Fibroblast of pulmonary artery (primary cell): ENCODE measurements at regions not wholly inside any gene's neighbourhood (a gene's known extent, or its start where the extent isn't known, plus 50 kb on each side); places are given as distances from the start of the nearest gene placed in this dataset.
"Not testable (repeated sequence)": the region's sequence is repeated elsewhere in the genome, so short reads cannot be mapped to it uniquely, and the experiment has no call there.

Experiments
- DNase-seq: peaks from one replicate; pipeline ENCODE4 v3.0.0-alpha.2; 2010; ENCODE audit warnings: low read depth
- H3K4me3 ChIP-seq: replicated peaks from 2 replicates; pipeline ENCODE4 v1.5.1; 2011; ENCODE audit warnings: low read depth, mild to moderate bottlenecking, control low read depth, low read length, moderate library complexity
- TF ChIP-seq, protein P1 (sequence below): IDR thresholded peaks from 2 replicates; pipeline ENCODE4 v1.5.1; 2011; ENCODE audit warnings: mild to moderate bottlenecking, control low read depth, low read length, inconsistent platforms; ENCODE audit errors: missing control alignments

DNA sequence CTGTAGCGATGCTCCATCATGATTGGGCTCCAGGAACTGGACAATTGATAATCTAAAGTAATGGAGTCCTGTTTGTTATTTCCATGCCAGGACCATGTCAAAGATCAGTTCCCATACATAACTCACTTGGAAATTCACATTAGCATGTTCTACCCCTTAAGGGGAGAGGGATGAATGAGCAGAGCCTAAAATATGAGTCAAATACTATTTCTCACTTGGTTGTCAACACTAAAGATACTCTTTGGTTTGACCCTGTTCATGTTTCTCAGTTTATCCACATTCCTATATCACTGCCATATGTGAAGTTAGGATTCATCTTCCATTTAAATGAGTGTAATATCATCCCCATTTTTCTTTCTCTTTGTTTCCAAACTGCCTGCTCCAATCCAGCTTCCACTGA, 321.6 kb upstream of the PAPPA start:
- no peak for DNase-seq
- TF ChIP-seq, protein P1, sequence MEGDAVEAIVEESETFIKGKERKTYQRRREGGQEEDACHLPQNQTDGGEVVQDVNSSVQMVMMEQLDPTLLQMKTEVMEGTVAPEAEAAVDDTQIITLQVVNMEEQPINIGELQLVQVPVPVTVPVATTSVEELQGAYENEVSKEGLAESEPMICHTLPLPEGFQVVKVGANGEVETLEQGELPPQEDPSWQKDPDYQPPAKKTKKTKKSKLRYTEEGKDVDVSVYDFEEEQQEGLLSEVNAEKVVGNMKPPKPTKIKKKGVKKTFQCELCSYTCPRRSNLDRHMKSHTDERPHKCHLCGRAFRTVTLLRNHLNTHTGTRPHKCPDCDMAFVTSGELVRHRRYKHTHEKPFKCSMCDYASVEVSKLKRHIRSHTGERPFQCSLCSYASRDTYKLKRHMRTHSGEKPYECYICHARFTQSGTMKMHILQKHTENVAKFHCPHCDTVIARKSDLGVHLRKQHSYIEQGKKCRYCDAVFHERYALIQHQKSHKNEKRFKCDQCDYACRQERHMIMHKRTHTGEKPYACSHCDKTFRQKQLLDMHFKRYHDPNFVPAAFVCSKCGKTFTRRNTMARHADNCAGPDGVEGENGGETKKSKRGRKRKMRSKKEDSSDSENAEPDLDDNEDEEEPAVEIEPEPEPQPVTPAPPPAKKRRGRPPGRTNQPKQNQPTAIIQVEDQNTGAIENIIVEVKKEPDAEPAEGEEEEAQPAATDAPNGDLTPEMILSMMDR = no peak

GRCh38 chr9:115837618-115838017, 316.0 kb upstream of the PAPPA start:
- TF ChIP-seq, protein P1 = no peak
- no peak overlapping the region for H3K4me3 ChIP-seq
- DNase-seq = no peak

More for the DNA sequence above, 321.6 kb upstream of the PAPPA start:
- no peak overlapping the region for H3K4me3 ChIP-seq

DNA sequence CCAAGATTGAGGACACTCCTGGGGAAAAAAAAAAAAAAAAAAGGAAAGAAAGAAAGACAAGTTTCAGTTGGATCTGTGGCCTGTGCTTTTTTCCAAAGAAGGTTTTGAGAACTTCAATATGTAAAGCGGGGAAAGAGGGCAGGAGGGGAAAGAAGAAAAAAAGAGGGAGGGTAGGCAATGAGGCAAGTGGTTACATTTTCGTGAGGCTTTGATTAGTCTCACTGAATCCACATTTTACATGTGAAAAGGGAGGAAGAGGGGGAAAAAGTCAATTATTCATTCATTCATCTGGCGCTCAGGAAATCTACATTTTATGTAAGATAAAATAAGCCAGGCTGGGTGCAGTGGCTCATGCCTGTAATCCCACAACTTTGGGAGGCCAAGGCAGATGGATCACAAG, 315.2 kb upstream of the PAPPA start:
- TF ChIP-seq, protein P1 = no peak
- H3K4me3 ChIP-seq = no peak overlapping the region
- DNase-seq = no peak

- not testable (repeated sequence) for H3K4me3 ChIP-seq, DNase-seq
Measured at GRCh38 chr9:115844433-115844832, 309.2 kb upstream of the PAPPA start.

GRCh38 chr9:115845648-115846312, 307.8 kb upstream of the PAPPA start:
- peak; percentile 53 for DNase-seq
- no peak overlapping the region for H3K4me3 ChIP-seq
- TF ChIP-seq, protein P1 = no peak

DNA sequence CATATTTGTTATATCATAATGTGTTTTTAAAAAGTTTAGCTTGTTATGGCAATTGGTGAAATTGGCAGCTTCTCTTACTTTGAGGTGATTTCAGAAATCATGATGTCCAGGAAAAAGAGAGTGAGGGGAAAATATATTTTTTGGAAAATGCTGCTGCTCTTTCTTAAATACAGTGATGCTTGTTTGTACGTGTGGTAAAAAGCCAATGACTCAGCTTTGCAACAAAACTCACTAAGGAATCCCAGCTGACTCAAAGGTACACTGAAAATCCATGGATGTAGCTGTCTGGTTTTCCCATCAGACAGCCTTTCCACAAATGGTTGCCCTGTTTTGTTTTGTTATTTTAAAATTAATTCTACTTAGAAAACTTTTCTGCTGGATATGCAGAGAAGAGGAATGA, 306.4 kb upstream of the PAPPA start:
- DNase-seq = peak; percentile 52
- TF ChIP-seq, protein P1 = no peak
- H3K4me3 ChIP-seq = no peak overlapping the region

DNA sequence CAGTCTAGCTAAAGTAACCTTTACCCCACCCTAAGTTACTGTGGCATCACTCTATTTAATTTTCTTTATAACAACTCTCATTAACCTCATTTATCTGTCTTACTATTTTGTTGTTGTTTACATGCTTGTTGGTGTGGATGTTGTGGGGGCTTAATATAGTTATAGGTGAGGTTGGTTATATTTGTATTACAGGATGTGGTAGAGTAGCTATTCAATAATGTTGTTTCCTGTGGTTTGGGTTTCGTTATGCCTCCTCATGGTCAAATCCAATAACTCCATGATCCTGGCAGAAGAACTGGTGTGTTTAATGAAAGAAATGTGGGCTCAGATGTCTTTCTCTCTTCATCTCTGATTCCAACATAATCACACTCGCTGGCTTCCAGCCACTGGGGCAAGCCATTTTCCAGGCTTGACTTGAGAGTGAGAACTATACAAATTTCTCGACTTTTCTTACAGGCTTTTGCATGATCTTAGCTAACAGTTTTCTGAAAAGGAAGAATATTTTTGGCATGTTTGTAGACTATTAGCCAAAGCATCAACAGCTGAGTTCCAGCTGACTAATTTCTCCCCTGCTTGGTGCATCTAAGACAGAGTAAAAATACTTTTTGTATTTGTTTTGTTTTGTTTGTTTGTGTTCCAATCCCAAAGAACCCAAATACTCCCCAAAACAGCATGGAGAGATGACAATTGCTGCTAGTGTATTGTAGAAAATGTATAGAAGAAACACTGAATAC, 303.7 kb upstream of the PAPPA start:
- DNase-seq = no peak
- TF ChIP-seq, protein P1 = no peak
- no peak overlapping the region for H3K4me3 ChIP-seq
